Activated T-cell treated with anti-CD3 and anti-CD28 coated beads, Interleukin-2, amount 50 U/mL, for 24 hours (primary cell): ENCODE measurements at regions not wholly inside any gene's neighbourhood (a gene's known extent, or its start where the extent isn't known, plus 50 kb on each side); places are given as distances from the start of the nearest gene placed in this dataset.

Source experiments
- DNase-seq: peaks from one replicate; pipeline ENCODE4 v3.0.0-alpha.2; 2020
- H3K27ac Mint-ChIP-seq: 2 replicates; pipeline ENCODE4 v1.8.0; 2020; ENCODE audit warnings: mild to moderate bottlenecking, mixed read lengths
- H3K27me3 Mint-ChIP-seq: 2 replicates; pipeline ENCODE4 v1.8.0; 2020; ENCODE audit warnings: mixed read lengths
- H3K36me3 Mint-ChIP-seq: 2 replicates; pipeline ENCODE4 v1.8.0; 2020; ENCODE audit warnings: low read depth, mixed read lengths
- H3K4me1 Mint-ChIP-seq: 2 replicates; pipeline ENCODE4 v1.8.0; 2020; ENCODE audit warnings: low read depth, mixed read lengths
- H3K4me3 Mint-ChIP-seq: 2 replicates; pipeline ENCODE4 v1.8.0; 2020; ENCODE audit warnings: mild to moderate bottlenecking, moderate library complexity, mixed read lengths
- H3K9me3 Mint-ChIP-seq: 2 replicates; pipeline ENCODE4 v1.8.0; 2020; ENCODE audit warnings: mixed read lengths

DNA sequence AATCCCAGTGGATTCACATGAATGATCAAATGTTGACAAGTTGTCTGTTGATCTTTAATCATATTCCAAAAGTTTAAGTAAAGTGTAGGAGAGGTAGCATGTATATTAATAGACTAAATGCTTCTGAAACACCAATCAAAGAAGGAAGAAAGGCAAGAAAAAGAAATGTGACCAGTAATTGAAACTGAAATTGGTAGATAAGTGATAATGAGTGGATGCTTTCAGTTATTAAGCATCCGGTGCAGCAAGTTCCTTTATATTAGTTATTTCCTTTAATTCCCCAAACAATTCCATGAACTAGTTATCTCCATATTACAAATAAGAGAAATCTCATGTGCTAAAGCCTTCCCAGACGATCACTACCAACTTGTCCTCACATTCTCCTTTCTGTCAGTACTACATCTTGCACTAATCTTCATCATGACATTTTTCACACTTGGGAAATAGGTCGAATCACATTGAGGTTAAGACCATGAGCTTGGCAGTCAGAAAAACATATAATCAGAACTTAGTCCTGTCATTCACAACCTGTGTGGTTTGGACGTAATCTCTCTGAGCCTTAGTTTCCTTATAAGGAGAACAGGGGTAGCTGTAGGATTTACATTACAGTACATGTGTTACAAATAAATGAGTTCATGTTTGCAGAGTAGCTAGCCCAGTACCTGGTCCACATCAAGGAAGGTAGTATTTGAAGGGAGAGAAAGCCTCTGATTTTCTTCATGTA lies 182.1 kb downstream of the NOL4 start:
- DNase-seq, result no peak
- H3K4me3 Mint-ChIP-seq, result no peak overlapping the region
- H3K4me1 Mint-ChIP-seq, result no peaks in the 10 kb centered on the region
- no peak overlapping the region for H3K27ac Mint-ChIP-seq
- no peaks in the 10 kb centered on the region for H3K36me3 Mint-ChIP-seq
- H3K27me3 Mint-ChIP-seq, result no peaks in the 10 kb centered on the region
- H3K9me3 Mint-ChIP-seq, result peaks cover 5% of the 10 kb centered on the region

DNA sequence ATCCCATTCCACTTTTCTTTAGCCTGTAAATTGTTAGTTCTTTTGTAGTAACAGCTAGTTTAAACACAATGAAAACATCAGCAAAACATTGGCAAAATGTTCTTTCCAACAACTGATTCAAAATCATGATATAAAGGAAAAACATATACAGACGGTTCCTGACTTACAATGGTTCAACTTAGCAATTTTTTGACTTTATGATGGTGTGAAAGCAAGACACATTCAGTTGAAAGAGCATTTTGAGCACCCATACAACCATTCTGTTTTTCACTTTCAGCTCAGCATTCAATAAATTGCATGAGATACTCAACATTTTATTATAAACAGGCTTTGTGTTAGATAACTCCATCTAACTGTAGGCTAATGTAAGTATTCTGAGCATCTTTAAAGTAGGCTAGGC lies 185.1 kb downstream of the NOL4 start:
- no peak for DNase-seq
- Mint-ChIP-seq H3K4me3 (no peak overlapping the region), H3K36me3 (no peaks in the 10 kb centered on the region), H3K9me3 (peaks cover 8% of the 10 kb centered on the region), H3K27ac (no peak overlapping the region), H3K27me3 (no peaks in the 10 kb centered on the region), H3K4me1 (no peaks in the 10 kb centered on the region)

DNA sequence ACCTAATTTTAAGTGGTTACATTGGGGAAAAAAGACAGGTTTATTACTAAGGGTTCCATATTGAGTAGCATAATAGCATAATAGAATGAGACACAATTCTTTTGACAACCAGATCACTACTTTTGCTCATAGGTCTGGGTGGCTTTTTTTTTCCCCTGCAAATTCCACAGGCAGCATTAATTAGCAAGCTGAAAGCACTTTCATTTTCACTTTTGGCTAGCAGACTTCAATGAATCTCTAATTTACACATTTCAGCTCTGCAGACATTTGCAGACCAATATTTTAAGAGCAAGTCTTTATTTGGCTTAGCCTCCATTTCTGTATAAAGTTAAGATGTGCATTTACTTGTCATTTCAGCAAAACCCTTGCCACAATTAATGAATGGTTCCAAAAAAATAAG lies 185.5 kb downstream of the NOL4 start:
- H3K36me3 Mint-ChIP-seq, result no peaks in the 10 kb centered on the region
- H3K27ac Mint-ChIP-seq, result no peak overlapping the region
- no peaks in the 10 kb centered on the region for H3K27me3 Mint-ChIP-seq
- DNase-seq, result no peak
- H3K9me3 Mint-ChIP-seq, result peaks cover 8% of the 10 kb centered on the region
- H3K4me3 Mint-ChIP-seq, result no peak overlapping the region
- H3K4me1 Mint-ChIP-seq, result no peaks in the 10 kb centered on the region

DNA sequence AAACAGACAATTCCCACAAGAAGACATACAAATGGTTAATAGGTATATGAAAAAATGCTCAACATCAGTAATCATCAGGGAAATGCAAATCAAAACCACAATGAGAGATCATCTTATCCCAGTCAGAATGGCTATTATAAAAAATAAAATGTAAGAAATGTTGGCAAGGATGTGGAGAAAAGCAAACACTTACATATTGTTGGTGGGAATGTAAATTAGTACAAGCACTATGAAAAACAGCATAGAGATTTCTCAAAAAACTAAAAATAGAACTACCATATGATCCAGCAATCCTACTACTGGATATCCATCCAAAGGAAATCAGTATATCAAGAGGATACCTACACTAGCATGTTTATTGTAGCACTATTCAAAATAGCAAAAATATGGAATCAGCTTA lies 186.6 kb downstream of the NOL4 start:
- Mint-ChIP-seq H3K36me3 (no peaks in the 10 kb centered on the region), H3K27me3 (no peaks in the 10 kb centered on the region), H3K4me3 (no peak overlapping the region), H3K9me3 (peaks cover 13% of the 10 kb centered on the region), H3K27ac (no peak overlapping the region), H3K4me1 (no peaks in the 10 kb centered on the region)
- no peak for DNase-seq

DNA sequence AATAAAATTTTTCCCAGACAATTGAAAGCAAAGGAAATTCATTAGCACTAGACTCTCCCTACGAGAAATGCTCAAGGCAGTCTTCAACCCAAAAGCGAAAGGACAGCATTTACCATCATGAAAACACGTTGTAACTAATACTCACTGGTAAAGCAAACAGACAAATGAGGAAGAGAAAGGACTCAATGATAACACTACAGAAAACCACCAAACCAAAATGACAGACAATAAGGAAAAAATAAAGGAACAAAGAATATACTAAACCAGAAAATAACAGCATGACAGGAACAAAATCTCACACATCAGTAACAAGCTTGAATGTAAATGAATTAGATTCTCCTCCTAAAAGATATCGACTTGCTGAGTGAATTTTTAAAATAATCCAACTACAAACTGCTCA lies 190.7 kb downstream of the NOL4 start:
- H3K4me3 Mint-ChIP-seq, result no peak overlapping the region
- no peaks in the 10 kb centered on the region for H3K4me1 Mint-ChIP-seq
- H3K36me3 Mint-ChIP-seq, result no peaks in the 10 kb centered on the region
- H3K27me3 Mint-ChIP-seq, result no peaks in the 10 kb centered on the region
- H3K9me3 Mint-ChIP-seq, result peaks cover 14% of the 10 kb centered on the region
- H3K27ac Mint-ChIP-seq, result no peak overlapping the region
- DNase-seq, result no peak

DNA sequence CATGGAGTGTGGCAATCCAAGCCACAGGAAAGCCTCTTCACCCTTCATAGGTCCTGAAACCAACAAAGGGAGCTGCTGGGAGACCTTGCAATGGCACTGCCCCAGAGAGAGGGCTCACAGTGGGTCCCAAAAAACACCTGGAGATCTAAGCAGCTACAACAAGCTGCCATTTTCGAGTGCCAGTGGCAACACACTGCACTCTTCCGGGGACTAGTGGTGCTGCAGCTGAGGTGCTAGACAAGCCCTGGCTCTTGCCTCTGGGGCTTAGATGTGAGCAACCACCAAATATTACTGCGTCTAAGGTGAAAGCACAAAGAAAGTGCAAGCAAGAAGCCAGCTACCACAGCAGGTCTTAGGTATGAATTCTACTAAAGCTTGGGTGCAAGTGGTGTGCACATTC lies 192.9 kb downstream of the NOL4 start:
- H3K9me3 Mint-ChIP-seq, result peaks cover 11% of the 10 kb centered on the region
- no peak for DNase-seq
- H3K36me3 Mint-ChIP-seq, result no peaks in the 10 kb centered on the region
- H3K4me1 Mint-ChIP-seq, result no peaks in the 10 kb centered on the region
- no peak overlapping the region for H3K4me3 Mint-ChIP-seq
- no peak overlapping the region for H3K27ac Mint-ChIP-seq
- no peaks in the 10 kb centered on the region for H3K27me3 Mint-ChIP-seq

DNA sequence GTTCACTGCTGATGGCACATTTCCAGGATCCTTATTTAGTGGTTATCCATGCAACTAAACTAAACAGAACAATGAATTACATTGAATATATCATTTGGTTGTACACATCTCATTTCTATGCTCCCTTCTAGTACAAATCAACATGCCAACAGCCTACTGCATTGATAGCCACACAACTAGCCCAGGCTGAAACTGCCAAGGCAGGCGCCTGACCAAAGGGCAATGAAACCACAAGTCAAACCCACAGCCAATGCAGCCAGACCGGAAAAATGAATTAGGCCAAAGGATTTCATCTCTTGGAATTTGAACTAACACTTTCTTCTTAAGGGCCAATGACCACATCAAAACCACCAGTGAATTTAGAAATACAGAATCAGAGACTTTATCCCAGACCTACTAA lies 196.4 kb downstream of the NOL4 start:
- Mint-ChIP-seq H3K4me1 (no peaks in the 10 kb centered on the region), H3K27me3 (no peaks in the 10 kb centered on the region), H3K4me3 (no peak overlapping the region), H3K27ac (no peak overlapping the region), H3K9me3 (peaks cover 6% of the 10 kb centered on the region), H3K36me3 (no peaks in the 10 kb centered on the region)
- DNase-seq, result no peak

DNA sequence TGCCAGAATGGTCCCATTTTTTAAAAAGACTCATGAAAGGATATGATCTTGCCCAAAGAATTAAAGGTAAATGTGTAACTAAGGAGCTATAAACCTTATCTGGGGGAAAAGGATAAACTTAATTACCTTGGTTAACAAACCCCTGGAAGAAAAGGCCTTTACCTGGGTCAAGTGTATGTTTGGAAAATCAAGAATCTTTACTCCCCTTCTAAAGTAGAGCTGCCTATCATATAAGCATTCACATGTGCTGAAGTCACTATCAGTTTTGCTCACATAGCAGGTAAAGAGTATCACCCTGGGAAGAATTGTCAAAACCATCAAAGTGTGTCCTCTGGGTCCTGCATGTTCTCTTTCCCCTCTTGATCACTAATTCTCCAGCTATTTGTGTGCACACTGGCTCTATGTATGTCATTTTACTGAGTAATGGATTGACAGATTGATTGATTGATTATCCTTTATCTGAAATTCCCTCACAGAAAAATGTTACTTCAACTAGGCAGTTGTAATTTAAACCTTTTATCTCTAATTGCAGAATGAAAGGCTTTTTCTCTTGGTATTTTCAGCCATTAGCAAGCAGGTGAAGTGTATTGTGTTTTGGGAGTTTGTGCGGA lies 199.4 kb downstream of the NOL4 start:
- Mint-ChIP-seq H3K4me1 (no peaks in the 10 kb centered on the region), H3K4me3 (no peak overlapping the region), H3K36me3 (no peaks in the 10 kb centered on the region), H3K27ac (no peak overlapping the region), H3K27me3 (no peaks in the 10 kb centered on the region), H3K9me3 (peaks cover 9% of the 10 kb centered on the region)
- DNase-seq, result no peak

DNA sequence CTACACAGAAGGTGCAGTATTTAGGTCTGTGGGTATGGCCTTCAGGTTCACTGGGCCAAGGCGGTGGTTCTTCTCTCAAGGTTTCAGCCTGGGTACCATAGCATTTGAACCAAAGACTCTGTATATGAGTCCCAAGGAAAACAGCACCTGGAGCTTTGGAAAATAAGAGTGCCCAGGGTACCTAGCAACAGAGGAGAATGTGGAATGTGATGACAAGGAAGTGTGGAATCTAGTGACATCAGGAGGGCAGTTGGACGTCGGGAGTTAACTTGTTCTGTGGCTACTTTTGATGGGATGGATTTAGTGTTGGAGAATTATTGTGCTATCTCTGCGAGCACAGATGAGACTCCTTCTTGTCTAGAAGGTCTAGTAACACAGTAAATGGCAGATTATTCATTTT lies 201.2 kb downstream of the NOL4 start:
- H3K4me3 Mint-ChIP-seq, result no peak overlapping the region
- no peaks in the 10 kb centered on the region for H3K4me1 Mint-ChIP-seq
- no peak for DNase-seq

DNA sequence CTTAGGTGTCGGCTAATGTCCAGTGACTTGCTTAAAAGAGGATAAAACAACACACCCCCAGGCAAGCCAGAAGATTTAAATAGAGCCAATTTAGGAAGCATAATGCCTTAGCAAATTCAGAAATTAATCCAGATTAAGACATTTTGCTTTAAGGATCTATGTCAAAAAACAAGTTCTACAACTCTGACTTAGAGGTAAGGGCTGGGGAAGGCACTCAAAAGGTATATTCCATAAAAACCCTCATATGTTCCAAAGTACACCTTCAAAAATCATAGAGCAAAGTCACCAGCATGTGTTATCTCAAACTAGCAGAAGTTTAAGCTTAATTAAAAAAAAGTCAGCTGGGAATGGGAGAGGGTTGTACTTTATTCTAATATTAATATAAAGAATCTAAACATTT lies 206.4 kb downstream of the NOL4 start:
- H3K27me3 Mint-ChIP-seq, result no peaks in the 10 kb centered on the region

More for the DNA sequence above, 201.2 kb downstream of the NOL4 start:
- Mint-ChIP-seq H3K27me3 (no peaks in the 10 kb centered on the region), H3K9me3 (peaks cover 6% of the 10 kb centered on the region), H3K36me3 (no peaks in the 10 kb centered on the region), H3K27ac (no peak overlapping the region)

DNA sequence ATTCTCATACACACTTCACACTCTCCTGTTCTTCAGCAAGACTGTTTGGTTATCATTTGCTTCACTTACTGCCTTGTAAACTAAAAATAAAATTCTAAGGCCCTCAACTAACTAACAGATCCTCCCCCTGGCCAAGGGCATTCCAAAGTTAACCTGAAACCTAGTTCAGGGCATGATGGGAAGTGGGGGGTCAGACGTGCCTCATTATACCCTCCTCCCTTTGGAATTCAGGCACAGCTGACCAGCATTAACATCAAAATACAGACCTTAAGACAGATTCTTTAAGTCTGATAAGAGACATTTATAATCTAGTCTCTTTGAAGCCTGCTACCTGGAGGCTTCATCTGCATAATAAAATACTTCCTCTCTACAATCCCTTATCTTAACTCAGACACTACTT lies 221.0 kb downstream of the NOL4 start:
- Mint-ChIP-seq H3K27me3 (no peaks in the 10 kb centered on the region), H3K27ac (no peak overlapping the region), H3K36me3 (no peaks in the 10 kb centered on the region), H3K4me3 (no peak overlapping the region), H3K4me1 (no peaks in the 10 kb centered on the region), H3K9me3 (peaks cover 8% of the 10 kb centered on the region)
- no peak for DNase-seq

More for the DNA sequence above, 206.4 kb downstream of the NOL4 start:
- Mint-ChIP-seq H3K4me1 (no peaks in the 10 kb centered on the region), H3K4me3 (no peak overlapping the region), H3K36me3 (no peaks in the 10 kb centered on the region), H3K27ac (no peak overlapping the region), H3K9me3 (peaks cover 6% of the 10 kb centered on the region)
- DNase-seq, result no peak

DNA sequence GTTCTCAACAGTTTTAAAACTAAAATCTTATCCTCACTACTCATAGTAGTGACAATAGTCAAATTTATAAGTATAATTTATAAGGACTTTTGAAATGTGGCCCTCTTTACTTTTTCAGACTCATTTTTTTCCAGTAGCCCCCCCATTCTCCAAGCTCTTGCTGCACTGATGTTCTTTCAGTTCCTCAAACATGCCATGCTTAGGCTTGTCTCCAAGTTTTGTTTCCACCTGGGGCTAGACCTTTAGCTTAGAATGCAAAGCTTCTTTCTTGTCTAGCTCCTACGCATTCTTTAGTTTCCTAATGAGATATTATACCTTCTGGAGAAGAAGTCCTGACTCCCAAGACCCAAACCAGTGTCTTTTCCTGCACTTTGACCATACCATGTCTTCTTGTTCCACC lies 222.6 kb downstream of the NOL4 start:
- Mint-ChIP-seq H3K4me3 (no peak overlapping the region), H3K27me3 (no peaks in the 10 kb centered on the region), H3K36me3 (no peaks in the 10 kb centered on the region), H3K9me3 (peaks cover 3% of the 10 kb centered on the region), H3K27ac (no peak overlapping the region), H3K4me1 (no peaks in the 10 kb centered on the region)
- no peak for DNase-seq

DNA sequence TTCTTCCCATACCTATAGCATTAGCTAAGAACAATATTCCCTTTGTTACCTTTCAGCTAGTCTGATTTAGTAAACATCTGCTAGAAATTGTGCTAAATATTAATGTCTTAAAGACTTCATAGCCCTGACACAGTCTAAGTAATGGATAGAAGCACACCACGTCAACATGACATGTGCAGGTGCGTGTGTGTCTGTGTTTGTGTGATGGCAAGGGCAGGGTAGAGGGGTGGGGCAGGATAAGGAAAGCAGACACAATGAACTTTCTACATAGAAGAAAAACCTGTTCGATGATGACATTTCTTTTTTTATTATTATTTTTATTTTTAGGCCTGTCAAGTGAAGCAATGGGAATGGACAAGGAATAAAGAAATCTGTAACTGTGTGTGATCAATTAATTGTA lies 223.3 kb downstream of the NOL4 start:
- Mint-ChIP-seq H3K4me1 (no peaks in the 10 kb centered on the region), H3K36me3 (no peaks in the 10 kb centered on the region), H3K27me3 (no peaks in the 10 kb centered on the region), H3K9me3 (peaks cover 3% of the 10 kb centered on the region), H3K27ac (no peak overlapping the region), H3K4me3 (no peak overlapping the region)
- no peak for DNase-seq

DNA sequence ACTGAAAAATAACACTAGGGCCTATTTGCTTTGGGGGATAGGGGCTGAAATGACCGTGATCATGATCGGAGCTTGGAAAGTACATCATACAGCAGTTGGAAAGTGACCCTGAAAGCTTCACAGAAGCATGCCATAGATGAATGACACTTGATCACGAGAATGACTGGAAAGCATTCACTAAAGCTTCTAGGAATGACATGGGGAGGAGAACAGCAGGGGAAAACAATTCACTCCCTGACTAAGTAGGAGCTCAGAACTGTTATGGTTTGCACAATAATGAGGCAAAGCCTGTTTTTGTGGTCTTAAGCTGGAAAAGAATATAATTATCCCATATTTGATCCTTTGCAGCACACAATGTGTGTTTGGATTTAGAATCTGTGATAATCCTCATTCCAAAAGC lies 237.5 kb downstream of the NOL4 start:
- Mint-ChIP-seq H3K36me3 (no peaks in the 10 kb centered on the region), H3K27me3 (no peaks in the 10 kb centered on the region), H3K27ac (no peak overlapping the region), H3K4me1 (no peaks in the 10 kb centered on the region), H3K9me3 (peaks cover 10% of the 10 kb centered on the region), H3K4me3 (no peak overlapping the region)
- no peak for DNase-seq

DNA sequence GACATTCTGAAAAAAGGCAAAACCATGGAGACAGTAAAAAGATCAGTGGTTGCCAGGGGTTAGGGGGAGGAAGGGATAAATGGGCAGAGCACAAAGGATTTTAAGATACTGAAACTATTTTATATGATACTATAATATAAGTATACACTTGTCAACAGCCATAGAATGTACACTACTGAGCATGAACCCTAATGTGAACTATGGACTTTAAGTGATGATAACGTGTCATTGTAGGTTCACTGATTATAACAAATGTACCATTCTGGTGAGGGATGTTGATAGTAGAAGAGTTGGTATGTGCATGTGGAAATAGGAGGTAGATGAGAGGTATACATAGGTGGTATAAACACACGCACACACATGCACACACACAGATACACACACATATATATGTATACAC lies 241.6 kb downstream of the NOL4 start:
- Mint-ChIP-seq H3K4me3 (no peak overlapping the region), H3K9me3 (peaks cover 5% of the 10 kb centered on the region), H3K27ac (no peak overlapping the region), H3K36me3 (no peaks in the 10 kb centered on the region), H3K27me3 (no peaks in the 10 kb centered on the region), H3K4me1 (no peaks in the 10 kb centered on the region)
- DNase-seq, result no peak

DNA sequence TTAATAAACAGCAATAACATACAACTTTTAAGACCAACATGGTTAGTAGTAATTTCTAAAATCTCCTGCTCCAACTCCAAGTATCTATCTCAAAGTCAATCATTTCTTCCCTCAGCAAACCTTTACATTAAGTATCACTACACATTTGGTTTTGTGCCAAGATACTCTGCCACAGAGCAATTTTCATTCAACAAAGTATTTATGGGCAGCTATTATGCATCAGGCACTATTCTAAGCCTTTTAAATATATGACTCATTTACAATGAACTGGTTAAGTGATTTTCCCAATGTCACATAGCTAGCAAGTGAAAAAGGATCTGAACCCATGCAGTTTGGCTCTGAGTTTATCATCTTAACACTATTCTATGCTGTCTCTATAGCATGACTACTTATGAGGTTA lies 264.3 kb downstream of the NOL4 start:
- Mint-ChIP-seq H3K4me1 (no peaks in the 10 kb centered on the region), H3K9me3 (peaks cover 15% of the 10 kb centered on the region), H3K36me3 (no peaks in the 10 kb centered on the region), H3K27me3 (no peaks in the 10 kb centered on the region), H3K27ac (no peak overlapping the region), H3K4me3 (no peak overlapping the region)
- DNase-seq, result no peak
